ENCODE measurements at regions not wholly inside any gene's neighbourhood (a gene's known extent, or its start where the extent isn't known, plus 50 kb on each side); places are given as distances from the start of the nearest gene placed in this dataset.

GRCh38 chr19:29450306-29450705 is 75.5 kb upstream of the VSTM2B start:
- Histone ChIP-seq H3K36me3 (no peaks in the 10 kb centered on the region), H3K9me3 (no peaks in the 10 kb centered on the region), H3K4me3 (no peak overlapping the region), H3K27me3 (peaks cover 0 to 7% (median 0%) of the 10 kb centered on the region in 3 donors), H3K27ac (no peak overlapping the region), H3K4me1 (no peaks in the 10 kb centered on the region)
- no peak for DNase-seq
- TF ChIP-seq POLR2A (IDR thresholded peaks at IDR 0.05) (no peak), CTCF (IDR thresholded peaks at IDR 0.05 in 4 of 5, conservative IDR thresholded peaks at IDR 0.05 in 1 of 5) (no peak)
- no peak for ATAC-seq
- in situ Hi-C loops (cut with MboI; ENCODE audit: low sequenced_read_pairs in 4 of 4) = no loop called here
- intact Hi-C loops (cut with DNase I; ENCODE audit: low total_unique reads) = no loop called here

- Histone ChIP-seq H3K4me1 (no peaks in the 10 kb centered on the region), H3K9me3 (no peaks in the 10 kb centered on the region), H3K27me3 (peaks cover 0 to 5% (median 0%) of the 10 kb centered on the region in 3 donors), H3K36me3 (no peaks in the 10 kb centered on the region), H3K27ac (no peak overlapping the region), H3K4me3 (no peak overlapping the region)
- intact Hi-C loops (cut with DNase I; ENCODE audit: low total_unique reads) = no loop called here
- in situ Hi-C loops (cut with MboI; ENCODE audit: low sequenced_read_pairs in 4 of 4) = no loop called here
- ATAC-seq = no peak
- TF ChIP-seq POLR2A (IDR thresholded peaks at IDR 0.05) (no peak), CTCF (IDR thresholded peaks at IDR 0.05 in 4 of 5, conservative IDR thresholded peaks at IDR 0.05 in 1 of 5) (no peak)
- no peak for DNase-seq
Observed at GRCh38 chr19:29450812-29451211, 75.0 kb upstream of the VSTM2B start.

GRCh38 chr19:29454109-29454508 is 71.7 kb upstream of the VSTM2B start:
- no peaks in the 10 kb centered on the region for H3K4me1 ChIP-seq
- in situ Hi-C loops (cut with MboI; ENCODE audit: low sequenced_read_pairs in 4 of 4) = no loop called here
- no peak overlapping the region for H3K4me3 ChIP-seq
- no peaks in the 10 kb centered on the region for H3K36me3 ChIP-seq
- H3K9me3 ChIP-seq = no peaks in the 10 kb centered on the region
- H3K27ac ChIP-seq = no peak overlapping the region
- no peak for ATAC-seq
- TF ChIP-seq POLR2A (IDR thresholded peaks at IDR 0.05) = no peak
- TF ChIP-seq CTCF (IDR thresholded peaks at IDR 0.05 in 4 of 5, conservative IDR thresholded peaks at IDR 0.05 in 1 of 5) = no peak
- no peaks in the 10 kb centered on the region for H3K27me3 ChIP-seq
- intact Hi-C loops (cut with DNase I; ENCODE audit: low total_unique reads) = no loop called here
- DNase-seq = no peak

- intact Hi-C loops (cut with DNase I; ENCODE audit: low total_unique reads) = no loop called here
- no peak for ATAC-seq
- no peak for TF ChIP-seq CTCF (IDR thresholded peaks at IDR 0.05 in 4 of 5, conservative IDR thresholded peaks at IDR 0.05 in 1 of 5)
- TF ChIP-seq POLR2A (IDR thresholded peaks at IDR 0.05) = no peak
Observed at GRCh38 chr19:29457413-29457812, 68.4 kb upstream of the VSTM2B start.

GRCh38 chr19:29467824-29468401 is 57.9 kb upstream of the VSTM2B start:
- ATAC-seq (no peak), DNase-seq (no peak)
- in situ Hi-C loops (cut with MboI; ENCODE audit: low sequenced_read_pairs in 4 of 4) (no loop called here), intact Hi-C loops (cut with DNase I; ENCODE audit: low total_unique reads) (no loop called here)
- TF ChIP-seq CTCF (IDR thresholded peaks at IDR 0.05 in 4 of 5, conservative IDR thresholded peaks at IDR 0.05 in 1 of 5) (no peak), POLR2A (IDR thresholded peaks at IDR 0.05) (no peak)
- Histone ChIP-seq H3K4me3 (no peak overlapping the region), H3K36me3 (no peaks in the 10 kb centered on the region), H3K27me3 (no peaks in the 10 kb centered on the region), H3K9me3 (peaks cover 0 to 4% (median 0%) of the 10 kb centered on the region in 3 donors), H3K4me1 (no peaks in the 10 kb centered on the region), H3K27ac (no peak overlapping the region)

More at GRCh38 chr19:29457413-29457812, 68.4 kb upstream of the VSTM2B start:
- in situ Hi-C loops (cut with MboI; ENCODE audit: low sequenced_read_pairs in 4 of 4) = no loop called here
- H3K4me3 ChIP-seq = no peak overlapping the region
- H3K36me3 ChIP-seq = no peaks in the 10 kb centered on the region
- no peaks in the 10 kb centered on the region for H3K4me1 ChIP-seq
- H3K27ac ChIP-seq = no peak overlapping the region
- no peaks in the 10 kb centered on the region for H3K27me3 ChIP-seq
- DNase-seq = no peak
- H3K9me3 ChIP-seq = no peaks in the 10 kb centered on the region

Measured in gastrocnemius medialis (tissue), 4 donors.